PFSK-1 (cell line): ENCODE measurements at regions not wholly inside any gene's neighbourhood (a gene's known extent, or its start where the extent isn't known, plus 50 kb on each side); places are given as distances from the start of the nearest gene placed in this dataset.

Experiments used
- FOXP2 ChIP-seq: optimal IDR thresholded peaks from 2 replicates; pipeline ENCODE3; 2011; ENCODE audit warnings: borderline replicate concordance, control low read depth, inconsistent platforms; ENCODE audit not compliant: insufficient read depth; ENCODE audit errors: extremely low read length, extremely low read depth
- POLR2AphosphoS5 ChIP-seq: IDR thresholded peaks from 2 replicates; pipeline ENCODE4 v1.6.1; 2012; ENCODE audit warnings: low read depth, mild to moderate bottlenecking, control low read depth, low read length, moderate library complexity
- REST ChIP-seq, 2 experiments: IDR thresholded peaks; 2 replicates each; pipeline versions ENCODE4 v1.6.1 to v1.8.0; 2011 to 2012; ENCODE audit warnings: low read depth in 2 of 2, low read length in 2 of 2, control low read depth in 1 of 2, inconsistent platforms in 1 of 2, mild to moderate bottlenecking in 1 of 2, moderate library complexity in 1 of 2; ENCODE audit not compliant: insufficient read depth in 1 of 2
- SIN3A ChIP-seq: IDR thresholded peaks from 2 replicates; pipeline ENCODE4 v1.6.1; 2012; ENCODE audit warnings: mild to moderate bottlenecking, low read length, moderate library complexity, borderline replicate concordance; ENCODE audit not compliant: insufficient read depth
- TAF1 ChIP-seq: IDR thresholded peaks from 2 replicates; pipeline ENCODE4 v1.6.1; 2012; ENCODE audit warnings: low read length, control low read depth, borderline replicate concordance; ENCODE audit not compliant: insufficient read depth

DNA sequence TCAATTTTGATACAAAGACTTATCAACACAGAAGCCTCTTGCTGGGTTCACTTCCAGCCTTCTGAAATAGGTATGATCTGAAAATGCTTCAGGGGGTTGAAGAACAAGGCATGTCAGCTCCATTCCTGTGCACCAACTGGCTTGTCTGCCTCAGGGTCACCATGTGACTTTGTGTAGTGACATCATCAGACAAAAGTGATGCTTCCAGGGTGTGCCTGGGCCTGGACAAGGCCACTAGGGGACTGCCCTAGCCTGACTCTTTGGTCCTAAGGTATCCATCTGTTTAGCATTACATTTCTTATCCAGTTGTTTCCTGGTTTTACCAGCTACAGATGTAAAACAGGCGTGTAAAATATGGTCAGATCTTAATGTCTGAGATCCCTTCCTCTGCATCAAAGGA lies 155.6 kb downstream of the CAND1 start:
- TF ChIP-seq REST (IDR thresholded peaks at IDR 0.05; ENCODE audit: insufficient read depth in 1 of 2, low read depth in 2 of 2, low read length in 2 of 2): no peak
- TF ChIP-seq SIN3A: no peak
- TF ChIP-seq FOXP2: no peak
- no peak for TF ChIP-seq TAF1
- no peak for TF ChIP-seq POLR2AphosphoS5

GRCh38 chr12:67425394-67425793 lies 156.2 kb downstream of the CAND1 start:
- no peak for TF ChIP-seq FOXP2
- TF ChIP-seq REST (IDR thresholded peaks at IDR 0.05; ENCODE audit: insufficient read depth in 1 of 2, low read depth in 2 of 2, low read length in 2 of 2): no peak
- TF ChIP-seq SIN3A: no peak
- no peak for TF ChIP-seq TAF1
- no peak for TF ChIP-seq POLR2AphosphoS5

GRCh38 chr12:67426067-67426466 lies 156.9 kb downstream of the CAND1 start:
- TF ChIP-seq REST (IDR thresholded peaks at IDR 0.05; ENCODE audit: insufficient read depth in 1 of 2, low read depth in 2 of 2, low read length in 2 of 2): no peak
- TF ChIP-seq SIN3A: no peak
- no peak for TF ChIP-seq FOXP2
- no peak for TF ChIP-seq TAF1
- no peak for TF ChIP-seq POLR2AphosphoS5

DNA sequence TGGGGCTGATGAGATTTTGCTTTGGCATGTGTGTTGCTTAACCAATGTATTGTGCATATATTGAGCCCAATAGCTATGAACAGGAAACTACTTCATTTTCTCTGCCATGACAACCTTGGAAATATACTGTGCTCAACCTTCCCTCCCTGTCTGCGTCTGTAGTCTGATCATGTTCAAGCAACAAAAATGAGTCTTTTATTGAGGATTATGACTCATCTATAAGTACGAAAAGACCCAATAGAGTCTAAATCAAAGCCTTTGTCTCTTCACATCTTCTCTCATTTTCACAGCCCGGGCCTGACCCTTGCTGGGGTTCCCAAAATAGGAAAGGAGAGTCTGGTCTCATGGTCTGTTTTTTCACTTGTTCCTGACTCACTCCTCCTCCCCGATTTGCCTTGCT lies 158.2 kb downstream of the CAND1 start:
- TF ChIP-seq SIN3A (no peak), TAF1 (no peak), POLR2AphosphoS5 (no peak)

DNA sequence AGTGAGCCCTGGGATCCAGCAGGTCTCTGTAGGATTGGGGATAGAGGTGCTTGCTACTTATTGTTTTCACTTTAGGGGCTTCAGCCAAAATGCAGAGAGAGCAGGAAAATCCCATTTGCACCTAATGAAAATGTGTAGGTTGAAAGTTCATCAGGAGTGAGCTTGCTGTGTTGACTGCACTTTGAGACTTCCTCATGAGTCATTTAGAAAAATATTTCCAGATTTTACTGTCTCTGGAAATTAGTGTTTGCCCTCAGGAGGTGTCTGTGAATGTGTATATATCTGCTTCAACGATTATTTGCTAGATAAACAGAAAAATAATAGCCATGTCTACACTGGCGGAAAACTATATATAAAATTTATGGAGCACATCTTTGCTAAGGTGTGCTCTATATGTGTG lies 159.3 kb downstream of the CAND1 start:
- TF ChIP-seq TAF1: no peak
- TF ChIP-seq SIN3A: no peak
- TF ChIP-seq POLR2AphosphoS5: no peak
- TF ChIP-seq REST (IDR thresholded peaks at IDR 0.05; ENCODE audit: insufficient read depth in 1 of 2, low read depth in 2 of 2, low read length in 2 of 2): no peak
- TF ChIP-seq FOXP2: no peak
